ENCODE measurements at regions not wholly inside any gene's neighbourhood (a gene's known extent, or its start where the extent isn't known, plus 50 kb on each side); places are given as distances from the start of the nearest gene placed in this dataset.

GRCh38 chr15:46710401-46710960 lies 1006.8 kb upstream of the SEMA6D start:
- no CpG with 5 or more reads among the region's 6 CpGs for WGBS (ENCODE audit: extremely low coverage, insufficient read length, low lambda C conversion rate)
- no peak overlapping the region for H3K4me3 Mint-ChIP-seq

More at GRCh38 chr15:46710401-46710960, 1006.8 kb upstream of the SEMA6D start:
- H4K20me1 ChIP-seq (ENCODE audit: control insufficient read depth, insufficient read depth, insufficient read length), result no peaks in the 10 kb centered on the region
- peaks cover 0 to 9% of the 10 kb centered on the region in 2 experiments; a peak in 3 of 5 replicates for H3K9me3 Mint-ChIP-seq
- H3K27ac Mint-ChIP-seq, result no peak overlapping the region
- no peaks in the 10 kb centered on the region for H3K27me3 Mint-ChIP-seq (ENCODE audit: low read depth)
- no peaks in the 10 kb centered on the region for H3K23me2 ChIP-seq (ENCODE audit: insufficient read length, low read depth, low read length, poor library complexity, severe bottlenecking)
- no peaks in the 10 kb centered on the region for H3K79me2 ChIP-seq (ENCODE audit: insufficient read depth, low read length)
- no peak for DNase-seq
- no peak overlapping the region for H2AFZ ChIP-seq (ENCODE audit: low read length)
- no peak overlapping the region for H2AK5ac ChIP-seq (ENCODE audit: insufficient read length, low read length)
- no peak overlapping the region for H4K91ac ChIP-seq (ENCODE audit: insufficient read length, low read depth, low read length)
- H2BK20ac ChIP-seq (ENCODE audit: low read depth, low read length, poor library complexity, severe bottlenecking), result no peak overlapping the region
- H3K36me3 Mint-ChIP-seq (ENCODE audit: insufficient read depth in 1 of 3, low read depth in 3 of 3), result peaks cover 0 to 7% (median 2%) of the 10 kb centered on the region in 3 experiments; a peak in 1 of 7 replicates
- H4K5ac ChIP-seq (ENCODE audit: insufficient read length, low read depth, low read length), result no peak overlapping the region
- H3K4me2 ChIP-seq (ENCODE audit: insufficient read depth, insufficient read length, low read length), result no peak overlapping the region
- no peak for TF ChIP-seq CTCF (conservative IDR thresholded peaks at IDR 0.05)
- H4K8ac ChIP-seq (replicated peaks; ENCODE audit: insufficient read length, low read depth, low read length), result no peak overlapping the region
- no peaks in the 10 kb centered on the region for H3K27me3 ChIP-seq (ENCODE audit: insufficient read depth, low read length)
- no peaks in the 10 kb centered on the region for H3K4me1 ChIP-seq (ENCODE audit: insufficient read depth, low read length)
- H2BK12ac ChIP-seq (ENCODE audit: insufficient read length, low read depth, low read length), result no peak overlapping the region
- H3K79me1 ChIP-seq (ENCODE audit: insufficient read depth, low read depth, low read length, poor library complexity, severe bottlenecking), result no peaks in the 10 kb centered on the region
- no peak overlapping the region for H3T11ph ChIP-seq (ENCODE audit: low read length)
- H3K18ac ChIP-seq (ENCODE audit: insufficient read length, low read depth, low read length), result no peak overlapping the region
- no peak overlapping the region for H2BK15ac ChIP-seq (ENCODE audit: low read depth, low read length)
- no peak overlapping the region for H3K27ac ChIP-seq (ENCODE audit: insufficient read length, low read depth, low read length)
- no peak overlapping the region for H2BK5ac ChIP-seq (ENCODE audit: insufficient read length, low read length)
- no peak overlapping the region for H2BK120ac ChIP-seq (ENCODE audit: low read depth, low read length, poor library complexity, severe bottlenecking)
- no peak overlapping the region for H3K56ac ChIP-seq (ENCODE audit: insufficient read length, low read depth, low read length)
- no peak overlapping the region for H3K14ac ChIP-seq (ENCODE audit: insufficient read depth, low read length)
- H3K4ac ChIP-seq (ENCODE audit: low read depth, low read length), result no peak overlapping the region
- no peaks in the 10 kb centered on the region for H3K9me3 ChIP-seq (ENCODE audit: control insufficient read depth, low read depth, low read length)
- H3K23ac ChIP-seq (ENCODE audit: insufficient read length, low read depth, low read length), result no peak overlapping the region
- no peak overlapping the region for H3K9ac ChIP-seq (ENCODE audit: extremely low read depth, insufficient read length, low read length)
- no peaks in the 10 kb centered on the region for H3K4me1 Mint-ChIP-seq

All from H9 (cell line).